Mesodermal cell (in vitro differentiated cells): ENCODE measurements at regions not wholly inside any gene's neighbourhood (a gene's known extent, or its start where the extent isn't known, plus 50 kb on each side); places are given as distances from the start of the nearest gene placed in this dataset.
"Not testable (repeated sequence)": the region's sequence is repeated elsewhere in the genome, so short reads cannot be mapped to it uniquely, and the experiment has no call there.

Experiments
- H3K27ac ChIP-seq: 2 replicates; pipeline ENCODE4 v1.7.0; 2013; ENCODE audit warnings: mild to moderate bottlenecking, low read depth, low read length, moderate library complexity; ENCODE audit not compliant: severe bottlenecking
- H3K36me3 ChIP-seq: 2 replicates; pipeline ENCODE4 v1.7.1; 2013; ENCODE audit warnings: mild to moderate bottlenecking, low read length, moderate library complexity; ENCODE audit not compliant: control insufficient read depth, insufficient read depth
- H3K4me1 ChIP-seq: one replicate; pipeline ENCODE4 v1.7.1; 2013; ENCODE audit warnings: mild to moderate bottlenecking, low read length; ENCODE audit not compliant: insufficient read depth, control insufficient read depth, poor library complexity, severe bottlenecking
- H3K4me3 ChIP-seq: 2 replicates; pipeline ENCODE4 v1.7.0; 2013; ENCODE audit warnings: low read length, control low read depth, mild to moderate bottlenecking; ENCODE audit not compliant: insufficient read depth, poor library complexity, severe bottlenecking; ENCODE audit errors: extremely low read depth
- H3K9me3 ChIP-seq: 2 replicates; pipeline ENCODE4 v1.7.1; 2013; ENCODE audit warnings: mild to moderate bottlenecking, low read length, moderate library complexity; ENCODE audit not compliant: control insufficient read depth
- WGBS, 2 experiments: methylation state at CpG; one replicate each; pipeline ENCODE4 v1.1.5; 2013; ENCODE audit warnings: missing lambda C conversion rate in 2 of 2; ENCODE audit not compliant: insufficient coverage in 2 of 2; 5-methylcytosine and 5-hydroxymethylcytosine counted together

DNA sequence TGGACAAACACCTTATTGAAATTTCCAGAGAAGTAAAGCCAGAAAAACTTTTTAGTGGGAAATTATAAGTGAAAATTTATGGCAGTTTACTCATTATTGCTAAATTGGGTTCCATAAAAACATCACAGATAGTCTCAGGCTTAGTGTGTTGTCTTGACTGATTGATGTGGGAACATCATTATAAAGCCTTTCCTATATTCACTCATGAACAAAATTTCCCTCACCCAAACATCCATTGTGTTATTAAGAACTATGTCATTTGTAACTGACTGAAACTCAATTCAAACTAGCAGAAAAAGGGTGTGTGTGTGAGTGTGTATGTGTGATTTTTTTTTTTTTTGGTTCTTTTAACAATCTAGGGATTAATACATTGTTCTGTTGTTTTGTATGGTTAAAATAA is 143.7 kb upstream of the SEMA6A start:
- Histone ChIP-seq H3K4me3 (no peak overlapping the region), H3K4me1 (no peaks in the 10 kb centered on the region), H3K36me3 (no peaks in the 10 kb centered on the region), H3K9me3 (no peaks in the 10 kb centered on the region), H3K27ac (no peak overlapping the region)

GRCh38 chr5:116709082-116709481 is 134.5 kb upstream of the SEMA6A start:
- H3K4me3 ChIP-seq: no peak overlapping the region
- H3K36me3 ChIP-seq: no peaks in the 10 kb centered on the region
- no peak overlapping the region for H3K27ac ChIP-seq
- 88 to 90% methylated on average over 2 to 3 of the region's 5 CpGs for WGBS, 2 experiments
- H3K9me3 ChIP-seq: no peaks in the 10 kb centered on the region
- no peaks in the 10 kb centered on the region for H3K4me1 ChIP-seq

DNA sequence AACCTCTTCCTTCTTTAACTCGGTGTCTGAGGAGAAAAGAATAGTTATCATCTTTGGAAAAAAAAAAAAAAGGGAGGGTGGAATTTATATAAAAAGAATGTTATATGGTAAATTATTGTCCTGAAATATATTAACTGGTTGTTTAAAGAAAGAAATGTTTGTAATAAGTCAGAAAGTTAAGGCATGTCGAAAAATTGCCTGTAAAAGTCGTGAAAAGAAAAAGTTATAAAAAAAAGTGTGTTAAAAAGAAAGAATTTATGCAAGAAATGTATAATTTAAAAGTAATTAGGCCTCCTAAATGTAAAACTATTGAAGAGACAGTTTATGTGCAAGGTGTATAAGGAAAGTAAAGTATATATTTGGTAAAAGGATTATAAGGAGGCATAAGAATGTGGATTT is 130.5 kb upstream of the SEMA6A start:
- WGBS, 2 experiments: 50 to 92% methylated on average over 2 of the region's 3 CpGs
- H3K36me3 ChIP-seq: not testable (repeated sequence)

DNA sequence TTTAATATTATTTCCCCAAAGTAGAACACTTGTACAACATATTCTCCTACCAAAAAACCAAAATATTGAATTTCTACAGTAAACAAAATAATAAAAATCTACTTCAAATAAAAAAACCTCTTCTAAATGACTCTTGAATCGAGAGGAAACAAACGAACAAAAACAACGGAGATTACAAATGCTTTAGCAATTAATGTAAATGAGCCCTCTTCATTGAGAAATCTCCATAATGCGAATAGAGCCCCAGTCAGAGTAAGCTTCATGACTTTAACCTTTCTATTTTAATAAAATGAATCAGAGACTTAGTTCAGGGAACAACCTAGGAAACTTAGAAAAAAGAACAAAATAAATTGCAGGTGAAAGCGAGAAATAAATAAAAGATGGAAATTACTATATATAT is 129.3 kb upstream of the SEMA6A start:
- Histone ChIP-seq H3K4me3 (no peak overlapping the region), H3K27ac (no peak overlapping the region), H3K9me3 (no peaks in the 10 kb centered on the region), H3K4me1 (peaks cover 3% of the 10 kb centered on the region), H3K36me3 (no peaks in the 10 kb centered on the region)
- no CpG with 5 or more reads among the region's 5 CpGs for WGBS, 2 experiments

More for the DNA sequence above, 130.5 kb upstream of the SEMA6A start:
- H3K4me3 ChIP-seq, H3K27ac ChIP-seq, H3K4me1 ChIP-seq, H3K9me3 ChIP-seq: not testable (repeated sequence)

- H3K36me3 ChIP-seq: no peaks in the 10 kb centered on the region
- WGBS, 2 experiments: 97 to 100% methylated on average over 1 to 3 of the region's 4 CpGs
- no peak overlapping the region for H3K4me3 ChIP-seq
- no peak overlapping the region for H3K27ac ChIP-seq
- H3K9me3 ChIP-seq: no peaks in the 10 kb centered on the region
- H3K4me1 ChIP-seq: peaks cover 3% of the 10 kb centered on the region
Measured at GRCh38 chr5:116703328-116703727, 128.7 kb upstream of the SEMA6A start.

DNA sequence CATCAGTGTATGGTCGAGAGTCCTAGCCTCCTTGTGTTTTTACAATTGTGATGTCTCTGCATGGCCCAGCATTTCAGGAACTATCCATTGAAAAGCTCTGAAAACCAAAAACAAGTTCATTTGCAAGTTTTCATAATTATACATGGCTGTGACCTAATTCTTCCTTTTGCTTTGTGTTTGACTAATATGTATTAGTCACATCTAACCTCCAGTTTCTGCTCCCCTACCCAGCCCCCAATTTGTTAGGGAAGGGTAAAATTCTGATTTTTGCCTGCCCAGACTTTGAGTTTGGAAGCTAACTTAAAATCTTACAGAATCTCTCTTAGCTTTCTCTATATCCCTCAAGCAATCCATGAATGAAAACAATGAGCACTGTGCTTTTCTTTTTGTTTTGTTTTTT is 128.2 kb upstream of the SEMA6A start:
- Histone ChIP-seq H3K36me3 (no peaks in the 10 kb centered on the region), H3K9me3 (no peaks in the 10 kb centered on the region), H3K4me3 (no peak overlapping the region), H3K4me1 (peaks cover 3% of the 10 kb centered on the region), H3K27ac (no peak overlapping the region)
- WGBS, 2 experiments: 60 to 100% methylated on average over 1 of the region's 1 CpG

DNA sequence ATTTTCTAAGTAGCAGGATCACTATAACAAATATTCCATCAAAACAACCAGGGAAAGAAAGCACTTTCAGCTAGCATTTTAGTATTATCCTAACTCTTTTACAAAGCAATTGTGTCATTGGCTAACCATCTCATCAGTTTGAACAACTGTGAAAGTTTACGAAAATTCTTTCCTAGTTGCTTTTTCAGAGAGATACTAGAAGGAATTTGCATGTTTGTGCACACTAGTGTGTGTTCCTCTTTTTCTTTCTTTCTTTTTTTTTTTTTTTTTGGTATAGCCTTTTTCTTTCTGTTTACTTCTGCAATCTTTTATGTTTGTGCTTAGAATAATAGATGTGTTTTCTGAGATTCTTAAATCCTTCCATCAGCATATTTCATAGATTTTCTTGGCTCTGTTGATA is 124.7 kb upstream of the SEMA6A start:
- no peak overlapping the region for H3K4me3 ChIP-seq
- H3K4me1 ChIP-seq: peaks cover 6% of the 10 kb centered on the region
- H3K9me3 ChIP-seq: no peaks in the 10 kb centered on the region
- H3K36me3 ChIP-seq: no peaks in the 10 kb centered on the region
- no peak overlapping the region for H3K27ac ChIP-seq
- no CpG with 5 or more reads among the region's 1 CpG for WGBS, 2 experiments

- H3K4me1 ChIP-seq: peaks cover 3% of the 10 kb centered on the region
- H3K4me3 ChIP-seq: no peak overlapping the region
- H3K9me3 ChIP-seq: no peaks in the 10 kb centered on the region
- H3K36me3 ChIP-seq: no peaks in the 10 kb centered on the region
- no peak overlapping the region for H3K27ac ChIP-seq
- WGBS, 2 experiments: 3 to 31% methylated on average over 3 of the region's 5 CpGs
Measured at GRCh38 chr5:116696366-116696765, 121.7 kb upstream of the SEMA6A start.

GRCh38 chr5:116695681-116696080 is 121.1 kb upstream of the SEMA6A start:
- WGBS, 2 experiments: 93% methylated on average over 2 of the region's 3 CpGs; no CpG with 5 or more reads in 1 of the 2 experiments
- Histone ChIP-seq H3K4me3 (no peak overlapping the region), H3K9me3 (no peaks in the 10 kb centered on the region)

GRCh38 chr5:116686438-116686837 is 111.8 kb upstream of the SEMA6A start:
- 87 to 100% methylated on average over 1 to 2 of the region's 4 CpGs for WGBS, 2 experiments
- Histone ChIP-seq H3K4me3 (no peak overlapping the region), H3K4me1 (no peaks in the 10 kb centered on the region), H3K27ac (no peak overlapping the region), H3K36me3 (no peaks in the 10 kb centered on the region), H3K9me3 (no peaks in the 10 kb centered on the region)

More at GRCh38 chr5:116695681-116696080, 121.1 kb upstream of the SEMA6A start:
- no peak overlapping the region for H3K27ac ChIP-seq
- peaks cover 3% of the 10 kb centered on the region for H3K4me1 ChIP-seq
- H3K36me3 ChIP-seq: no peaks in the 10 kb centered on the region

DNA sequence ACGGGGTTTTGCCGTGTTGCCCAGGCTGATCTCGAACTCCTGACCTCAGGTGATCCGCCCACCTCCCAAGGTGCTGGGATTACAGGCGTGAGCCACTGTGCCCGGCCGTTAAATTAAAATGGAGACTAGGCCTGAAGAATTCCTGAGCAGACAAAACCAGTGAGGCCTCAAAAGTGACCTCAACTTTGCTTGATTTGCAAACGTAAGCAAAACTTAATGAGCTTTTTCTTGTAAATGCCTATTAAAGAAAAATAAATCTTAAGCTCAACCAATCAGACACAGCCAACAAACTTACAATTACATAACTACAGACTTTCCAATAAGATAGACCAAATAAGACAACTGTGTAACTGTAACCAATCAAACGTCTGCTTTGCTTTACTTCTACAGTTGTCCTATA is 111.3 kb upstream of the SEMA6A start:
- 86 to 90% methylated on average over 8 of the region's 9 CpGs for WGBS, 2 experiments
- Histone ChIP-seq H3K36me3 (no peaks in the 10 kb centered on the region), H3K9me3 (no peaks in the 10 kb centered on the region), H3K4me3 (no peak overlapping the region), H3K27ac (no peak overlapping the region), H3K4me1 (no peaks in the 10 kb centered on the region)

DNA sequence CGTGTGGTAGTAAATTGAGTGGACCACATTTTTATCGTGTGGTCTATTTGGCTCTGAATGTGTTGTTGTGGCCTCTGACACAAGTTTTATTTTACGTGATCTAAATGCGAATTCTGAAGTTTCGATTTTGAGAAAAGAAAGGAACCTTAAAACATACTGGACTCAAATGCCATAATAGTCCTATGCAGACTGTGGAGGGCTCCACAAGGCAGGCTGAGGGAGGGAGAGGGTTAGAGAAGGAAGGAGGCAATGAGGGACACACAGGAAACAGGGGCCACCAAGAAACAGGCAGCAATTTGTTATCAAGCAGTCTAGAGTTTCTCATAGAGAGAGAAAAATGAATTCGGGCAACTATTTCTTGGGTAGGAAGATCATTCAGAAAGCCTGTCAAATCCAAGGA is 110.4 kb upstream of the SEMA6A start:
- Histone ChIP-seq H3K27ac (no peak overlapping the region), H3K4me3 (no peak overlapping the region), H3K9me3 (no peaks in the 10 kb centered on the region), H3K4me1 (no peaks in the 10 kb centered on the region), H3K36me3 (no peaks in the 10 kb centered on the region)
- 86 to 100% methylated on average over 3 to 4 of the region's 6 CpGs for WGBS, 2 experiments
